HG03432 (cell line): ENCODE measurements at regions not wholly inside any gene's neighbourhood (a gene's known extent, or its start where the extent isn't known, plus 50 kb on each side); places are given as distances from the start of the nearest gene placed in this dataset.

ENCODE experiments used
- ATAC-seq: cut with Tn5 transposase; IDR thresholded peaks from one replicate; pipeline ENCODE4 v1.9.1; 2021; ENCODE audit warnings: mild to moderate bottlenecking, moderate library complexity; ENCODE audit not compliant: unreplicated experiment

DNA sequence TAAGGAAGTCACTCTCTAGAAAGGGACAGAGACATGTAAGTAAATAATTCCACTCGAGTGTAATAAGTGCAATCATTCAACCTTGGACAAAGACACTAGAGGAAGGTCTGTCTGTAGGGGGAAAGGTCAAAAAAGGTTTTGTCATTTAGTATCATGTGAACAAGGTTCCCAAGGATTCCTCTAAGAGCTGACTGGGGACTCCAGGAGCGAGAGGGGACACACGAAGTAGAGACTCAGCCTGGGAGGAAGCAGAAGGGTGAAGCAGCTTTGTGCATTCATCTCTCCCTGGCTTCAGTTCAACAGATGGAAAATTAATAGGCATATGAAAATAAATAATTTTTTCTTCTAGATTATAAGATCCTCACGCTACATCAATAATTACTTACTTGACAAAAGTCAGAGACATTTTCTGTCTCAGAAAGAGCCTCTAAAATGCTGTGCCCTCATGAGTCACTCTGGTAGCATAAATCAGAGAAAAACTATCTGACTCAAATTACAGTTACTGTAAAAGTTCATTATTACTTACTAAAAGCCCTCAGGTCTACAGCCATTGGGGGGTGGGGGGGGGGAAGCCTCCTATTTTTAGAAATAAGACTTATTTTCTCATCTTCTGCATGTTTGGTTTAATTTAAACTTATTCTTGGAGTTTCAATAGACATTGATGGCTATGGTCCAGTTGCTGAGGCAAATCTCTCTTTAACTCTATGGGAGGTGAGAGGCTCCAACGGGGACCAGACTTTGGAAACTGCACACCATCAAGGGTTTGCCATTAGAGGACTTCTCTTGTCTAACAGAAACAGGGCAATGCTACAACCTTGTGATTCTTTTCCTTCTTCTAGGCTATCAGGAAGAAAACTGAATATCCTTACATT lies 275.1 kb upstream of the KLF14 start:
- ATAC-seq = no peak

DNA sequence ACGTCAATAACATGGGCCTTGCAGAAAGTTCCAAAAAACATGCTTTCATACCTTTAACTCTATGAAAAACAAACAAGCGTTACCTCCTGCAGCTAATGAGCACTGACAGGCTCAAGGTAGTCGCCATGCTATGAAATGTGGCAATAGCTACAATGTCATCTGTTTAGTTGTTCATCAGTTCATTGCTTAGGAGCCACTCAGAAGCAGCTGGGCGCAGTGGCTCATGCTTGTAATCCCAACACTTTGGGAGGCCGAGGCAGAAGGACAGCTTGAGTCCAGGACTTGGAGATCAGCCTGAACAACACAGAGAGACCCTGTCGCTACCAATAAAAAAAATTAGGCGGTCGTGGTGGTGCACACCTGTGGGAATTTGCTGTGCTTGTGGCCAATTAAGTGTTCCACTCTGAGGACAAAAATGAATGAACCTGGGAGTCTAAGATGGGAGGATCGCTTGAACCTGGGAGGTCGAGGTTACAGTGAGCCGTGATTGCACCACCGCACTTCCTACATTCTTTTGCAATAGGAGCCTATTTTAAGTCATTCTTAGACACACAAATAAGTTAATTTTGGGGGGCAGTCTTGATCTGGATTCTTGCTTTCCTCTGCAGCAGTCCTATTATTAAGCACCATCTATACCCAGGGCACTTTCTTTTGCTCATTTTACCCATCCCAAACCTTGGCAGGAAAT lies 276.2 kb upstream of the KLF14 start:
- ATAC-seq = no peak

DNA sequence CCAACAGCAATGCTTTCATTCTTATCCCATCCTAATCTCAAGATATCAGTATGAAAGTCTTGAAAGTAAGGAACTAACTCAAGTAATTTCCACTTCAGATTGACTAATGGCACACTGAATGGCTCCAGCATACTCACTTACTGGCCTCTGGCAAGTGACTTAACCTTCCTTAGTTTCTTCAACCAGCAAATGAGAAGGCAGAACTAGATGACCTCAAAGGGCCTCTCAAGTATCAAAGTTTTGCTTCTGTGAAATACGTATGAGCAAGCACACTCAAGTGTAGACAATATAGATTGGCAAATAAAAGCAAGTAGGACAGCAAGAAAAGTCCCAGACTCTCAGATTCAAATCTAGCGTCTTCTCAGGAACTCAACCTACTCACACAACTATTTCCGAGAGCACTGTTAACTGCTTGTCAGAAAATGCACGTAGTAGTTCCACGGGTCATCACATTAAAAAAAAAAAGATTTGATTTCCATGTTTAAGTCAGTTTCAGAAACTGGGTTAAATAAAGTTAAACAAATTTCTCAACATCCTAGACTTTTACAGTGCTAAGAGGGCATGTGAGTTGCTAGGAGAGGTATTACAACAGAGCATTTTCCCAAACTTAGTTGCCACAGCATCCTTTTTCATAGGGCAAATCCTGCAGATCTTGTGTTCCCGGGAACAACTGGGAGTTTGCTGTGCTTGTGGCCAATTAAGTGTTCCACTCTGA lies 276.9 kb upstream of the KLF14 start:
- ATAC-seq = no peak

DNA sequence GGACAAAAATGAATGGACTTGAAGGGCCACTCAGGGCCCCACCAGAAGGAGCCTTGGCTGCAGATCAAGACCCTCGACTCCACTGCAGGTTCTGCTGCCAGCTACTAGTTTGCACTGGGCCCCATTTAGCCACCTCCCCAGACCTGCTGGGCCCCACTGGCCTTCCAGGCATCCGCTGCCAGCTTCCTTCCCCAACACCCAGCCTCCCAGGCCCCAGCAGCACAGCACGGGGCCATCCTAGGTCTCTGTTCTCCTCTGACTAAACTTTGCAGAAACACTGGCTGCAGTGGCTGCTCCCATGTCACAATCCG lies 277.4 kb upstream of the KLF14 start:
- ATAC-seq = no peak

DNA sequence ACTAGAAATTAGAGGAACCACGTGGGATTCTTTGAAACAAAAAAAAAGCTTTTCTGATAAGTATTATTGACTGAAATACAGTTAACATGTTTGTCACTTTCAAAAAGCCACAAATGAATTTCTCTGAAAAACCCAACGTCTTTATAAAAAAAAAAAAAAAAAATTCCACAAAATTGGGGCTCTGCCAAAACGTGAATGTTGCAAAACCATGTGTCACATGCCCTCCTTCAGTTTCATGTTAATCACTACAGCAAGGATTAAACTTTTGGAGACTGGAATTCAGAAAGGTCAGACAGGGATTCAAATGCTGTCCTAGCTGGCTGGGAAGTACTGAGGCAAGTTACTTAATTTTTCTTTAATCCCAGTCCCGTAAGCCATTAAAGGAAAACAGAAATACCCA lies 278.0 kb upstream of the KLF14 start:
- no peak for ATAC-seq

DNA sequence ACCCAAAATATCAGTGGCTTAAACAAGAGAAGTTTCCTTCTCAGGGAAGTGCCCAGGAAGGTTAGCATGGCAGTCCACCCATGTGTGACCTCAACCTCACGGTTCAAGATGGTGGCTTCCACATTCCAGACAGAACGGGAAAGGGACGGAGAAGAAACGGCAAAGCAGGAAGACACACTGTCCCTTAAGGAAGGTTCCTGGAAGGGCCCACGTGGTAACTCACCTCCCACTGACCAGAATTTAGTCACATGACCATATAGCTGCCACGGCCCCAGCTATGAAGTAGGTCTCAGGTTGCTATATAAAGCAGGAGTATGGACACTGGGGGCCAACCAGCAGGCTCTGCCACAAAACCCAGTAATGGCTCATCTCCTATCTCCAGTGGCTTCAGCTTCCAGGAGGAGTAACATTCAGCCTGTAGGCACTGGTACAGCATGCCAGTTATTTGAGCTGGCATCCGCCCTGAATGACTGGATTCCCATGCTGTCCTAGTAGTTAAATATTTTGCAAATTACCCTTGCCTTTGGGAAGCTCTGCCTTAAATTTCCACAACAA lies 278.5 kb upstream of the KLF14 start:
- ATAC-seq = no peak

DNA sequence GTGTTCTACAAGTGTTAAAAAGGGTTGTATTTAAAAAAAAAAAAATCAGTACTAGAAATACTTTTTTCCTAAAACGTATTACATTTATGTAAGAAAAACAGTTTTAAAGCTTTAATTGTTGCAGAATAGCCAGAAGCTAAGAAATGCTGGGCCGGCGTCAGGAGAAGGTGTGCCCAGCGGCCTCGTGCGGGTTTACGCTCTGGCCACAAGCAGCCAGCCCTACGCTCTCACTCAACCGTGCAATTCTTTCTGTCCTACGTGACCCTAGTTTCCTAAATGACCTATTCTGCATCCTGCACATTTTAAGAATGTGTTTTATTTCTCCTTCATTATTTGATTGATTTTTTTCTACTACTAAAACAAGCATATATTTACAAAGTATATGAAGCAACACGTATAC lies 279.7 kb upstream of the KLF14 start:
- no peak for ATAC-seq

DNA sequence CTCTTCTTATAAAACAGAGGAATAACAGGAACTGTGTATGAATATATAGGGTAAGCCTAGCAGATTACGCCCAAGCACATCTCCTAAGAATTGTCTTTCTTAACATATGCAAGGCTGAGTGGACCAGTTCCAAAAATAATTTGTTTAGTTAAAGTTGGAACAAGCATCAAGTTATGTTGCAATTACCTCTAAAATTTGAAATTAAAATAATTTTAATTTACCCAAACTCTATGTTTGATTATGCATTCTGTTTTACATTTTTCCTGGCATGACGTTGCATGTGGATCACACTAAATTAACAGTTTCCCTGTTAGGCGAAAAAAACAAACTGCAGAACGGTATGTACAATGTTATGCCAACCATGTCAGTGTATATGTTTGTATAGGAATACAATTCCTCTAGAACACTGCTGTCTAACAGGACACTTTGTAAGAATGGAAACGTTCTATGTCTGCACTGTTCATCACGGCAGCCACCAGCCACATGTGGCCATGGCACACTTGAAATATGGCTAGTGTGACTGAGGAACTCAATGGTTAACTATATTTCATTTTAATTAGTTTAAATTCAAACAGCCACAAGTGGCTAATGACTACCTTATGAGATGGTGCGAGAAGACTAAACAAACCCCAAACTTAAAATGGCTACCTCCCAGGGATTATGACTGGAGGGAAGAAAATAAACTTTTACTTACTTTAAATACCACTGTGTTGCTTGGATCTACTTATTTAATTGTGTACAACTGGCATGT lies 281.1 kb upstream of the KLF14 start:
- ATAC-seq = no peak

DNA sequence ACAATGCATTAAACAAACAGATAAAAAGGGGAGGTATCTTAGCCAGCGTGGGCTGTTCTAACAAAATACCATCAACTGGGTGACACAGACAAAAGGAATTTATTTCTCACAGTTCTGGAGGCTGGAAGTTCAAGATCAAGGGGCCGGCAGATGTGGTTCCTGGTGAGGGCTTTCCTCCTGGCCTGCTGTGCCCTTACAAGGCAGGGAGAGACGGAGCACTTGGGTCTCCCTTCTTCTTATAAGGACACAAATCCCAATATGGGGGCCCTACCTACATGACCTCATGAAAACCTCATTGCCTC lies 281.6 kb upstream of the KLF14 start:
- ATAC-seq = no peak

DNA sequence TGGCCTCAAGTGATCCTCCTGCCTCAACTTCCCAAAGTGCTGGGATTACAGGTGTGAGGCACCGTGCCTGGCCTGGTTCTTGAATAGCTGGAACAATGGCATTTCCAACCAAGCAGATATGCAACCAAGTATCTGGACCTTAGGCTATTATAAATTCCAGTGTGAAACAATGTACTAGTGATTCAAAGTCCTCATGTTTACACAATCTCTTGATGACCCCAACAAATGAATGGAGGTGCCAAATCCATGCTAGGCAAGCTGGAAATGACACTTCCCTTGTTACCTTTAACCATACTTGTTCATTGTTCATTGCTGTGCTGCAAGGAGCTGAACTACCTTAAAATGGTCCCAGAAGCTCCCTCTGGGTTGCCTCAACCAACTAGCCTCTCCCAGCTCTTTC lies 282.2 kb upstream of the KLF14 start:
- ATAC-seq = no peak

DNA sequence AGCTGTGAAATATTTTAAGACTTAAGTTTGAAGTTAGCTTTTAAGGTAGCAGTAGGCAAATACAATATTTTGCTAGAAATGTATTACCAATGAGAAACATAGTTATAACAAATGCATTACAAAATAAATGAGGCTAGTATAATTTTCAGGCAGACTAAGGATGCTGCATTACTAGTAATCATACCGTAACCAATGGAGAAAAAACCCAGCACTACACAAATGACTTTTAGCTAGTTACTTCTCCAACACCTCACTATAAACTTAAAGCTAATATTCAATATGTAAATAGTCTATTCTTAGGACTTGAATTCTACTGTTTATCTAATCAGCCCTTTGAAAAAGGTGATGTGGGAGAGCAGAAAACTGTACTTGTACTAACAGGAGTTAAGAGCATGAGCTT lies 285.3 kb upstream of the KLF14 start:
- ATAC-seq = no peak

DNA sequence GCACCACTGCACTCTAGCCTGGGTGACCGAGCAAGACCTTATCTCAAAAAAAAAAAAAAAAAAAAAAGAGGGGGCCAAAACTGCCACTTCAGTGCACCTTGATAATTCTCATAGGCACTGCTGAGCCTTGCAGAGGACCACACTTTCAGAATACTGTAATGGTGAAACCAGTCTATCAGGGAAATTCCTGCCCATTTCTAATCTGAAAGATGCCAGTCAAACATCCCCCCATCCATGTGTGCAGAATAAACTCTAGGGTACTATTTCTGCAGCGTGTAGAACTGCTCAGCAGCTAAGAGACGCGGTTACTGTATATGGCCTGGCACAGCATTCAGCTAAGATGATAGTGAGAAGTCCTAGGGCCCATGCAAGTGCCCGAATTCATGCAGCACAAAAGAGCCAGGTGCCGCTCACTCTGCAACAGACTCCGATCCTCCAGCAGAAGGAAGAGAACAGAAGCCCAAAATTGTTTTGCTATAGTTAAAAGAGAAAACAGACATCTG lies 286.8 kb upstream of the KLF14 start:
- ATAC-seq = peak; percentile 62

DNA sequence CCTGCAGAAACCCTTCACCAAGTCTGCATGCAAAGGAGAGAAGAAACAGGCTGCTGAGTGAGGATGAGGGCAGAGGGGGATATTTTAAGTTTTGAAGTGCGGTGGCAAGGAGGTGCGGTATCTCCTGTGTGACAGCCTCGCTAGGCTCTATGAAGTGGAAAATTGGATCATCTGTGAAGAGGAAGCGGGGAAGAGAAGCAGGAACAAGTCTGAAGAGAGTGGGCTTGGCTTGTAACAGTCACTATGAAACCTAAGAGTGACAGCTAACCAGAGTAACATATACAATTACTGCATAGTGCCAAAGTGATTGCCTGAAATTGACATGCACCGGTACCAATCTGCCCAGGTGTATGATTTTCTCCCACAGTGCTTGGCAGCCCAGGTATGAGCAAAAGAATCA lies 287.5 kb upstream of the KLF14 start:
- peak; percentile 50 for ATAC-seq

DNA sequence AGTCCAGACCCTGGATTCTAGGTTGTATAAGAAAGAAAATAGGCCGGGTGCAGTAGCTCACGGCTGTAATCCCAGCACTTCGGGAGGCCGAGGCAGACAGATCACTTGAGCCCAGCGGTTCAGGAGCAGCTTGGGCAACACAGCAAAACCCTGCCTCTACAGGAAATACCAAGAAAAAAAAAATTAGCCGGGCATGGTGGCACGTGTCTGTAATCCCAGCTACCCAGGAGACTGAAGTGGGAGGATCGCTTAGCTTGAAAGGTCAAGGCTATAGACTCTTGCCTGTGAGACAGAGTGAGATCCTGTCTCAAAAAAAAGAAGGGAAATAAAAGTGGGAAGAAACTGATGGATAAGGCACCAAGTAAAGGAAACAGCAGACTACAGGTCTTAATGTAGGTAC lies 287.9 kb upstream of the KLF14 start:
- ATAC-seq = no peak

DNA sequence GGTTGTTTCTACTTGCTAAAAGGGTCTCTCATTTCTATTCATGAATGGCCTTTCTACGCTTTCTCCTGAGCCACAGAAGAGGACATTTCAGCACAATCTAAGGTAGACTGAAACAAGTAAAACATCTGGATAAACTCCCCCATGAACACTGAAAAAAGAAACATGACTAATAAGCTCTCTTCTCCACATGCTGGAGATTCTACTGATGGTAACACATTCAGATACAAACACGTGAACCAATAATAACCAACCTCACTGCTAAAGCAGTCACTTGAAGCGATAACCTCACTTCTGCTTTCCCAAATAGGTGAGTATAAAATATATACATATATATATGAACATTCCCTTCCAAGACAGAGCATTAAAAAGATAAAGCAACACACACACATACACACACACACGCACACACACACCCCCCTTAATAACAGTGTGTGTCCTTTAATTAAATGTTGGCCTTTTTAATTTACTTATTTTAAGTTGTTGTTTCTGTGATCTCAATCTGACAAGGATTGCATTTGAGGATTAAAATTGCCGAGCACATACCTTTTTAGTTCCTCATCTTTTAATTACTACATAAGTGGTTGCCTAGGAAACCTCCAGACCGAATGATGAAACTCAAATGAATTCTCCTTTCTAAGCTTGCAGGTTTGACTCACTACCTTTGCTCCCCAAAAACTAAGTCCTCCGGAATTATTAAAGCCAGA lies 292.4 kb upstream of the KLF14 start:
- peak; percentile 53 for ATAC-seq

DNA sequence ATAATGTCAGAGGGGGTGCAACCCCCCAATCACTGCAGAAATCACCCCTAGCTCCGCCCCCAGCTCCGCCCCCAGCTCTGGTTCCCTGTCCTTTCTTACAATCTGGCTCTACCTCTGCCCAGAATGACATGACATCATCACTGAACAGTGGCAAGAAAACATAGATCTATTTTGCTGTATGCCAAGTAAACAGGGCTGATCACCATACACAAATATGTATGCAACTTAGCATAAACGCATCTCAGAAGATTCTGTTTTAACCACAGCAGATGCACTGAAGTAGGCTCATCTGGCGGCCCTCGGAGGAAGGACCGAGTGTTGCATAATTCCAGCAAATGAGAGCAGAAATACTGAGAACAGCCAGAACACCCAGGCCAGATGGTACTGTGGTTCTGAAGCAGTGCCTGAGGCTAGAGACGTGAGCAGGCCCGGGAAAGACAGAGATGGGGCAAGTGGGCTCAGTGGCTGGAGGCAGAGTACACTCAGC lies 293.3 kb upstream of the KLF14 start:
- no peak for ATAC-seq

DNA sequence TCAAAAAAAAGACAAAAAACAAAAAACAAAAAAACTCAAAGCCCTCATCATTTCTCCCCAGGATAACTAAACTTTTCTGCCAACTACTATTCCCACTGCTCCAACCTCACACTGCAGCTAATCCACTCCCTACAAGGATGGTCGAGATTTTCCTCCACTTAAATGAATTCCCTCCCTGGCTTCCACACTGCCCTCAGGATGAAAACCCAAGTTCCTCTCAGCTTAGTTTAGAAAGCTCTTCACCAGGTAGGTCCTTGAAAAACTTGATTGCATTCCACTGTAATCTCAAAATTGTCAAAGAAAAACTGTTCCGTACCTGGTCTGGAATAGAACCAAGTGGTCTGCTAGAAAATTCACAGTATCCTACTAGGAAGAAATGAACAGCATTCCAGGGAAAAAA lies 294.3 kb upstream of the KLF14 start:
- no peak for ATAC-seq

DNA sequence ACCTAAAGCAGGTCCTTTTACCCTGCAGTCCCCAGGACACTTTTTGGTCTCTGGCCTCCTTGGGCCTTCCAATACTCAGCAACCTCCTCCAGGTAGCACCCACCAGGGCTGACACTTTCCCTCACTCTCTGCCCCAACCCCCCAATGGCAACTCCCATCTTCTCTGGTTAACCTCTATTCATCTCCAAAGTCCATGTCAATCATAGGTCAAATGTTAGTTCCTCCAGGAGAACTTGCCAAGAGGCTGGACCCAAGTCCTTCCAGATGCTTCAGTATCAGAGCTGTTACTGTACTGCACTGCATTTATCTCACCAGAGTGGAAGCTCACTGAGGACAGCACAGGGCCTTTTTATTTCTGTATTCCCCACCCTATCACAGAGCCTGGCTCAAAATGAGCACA lies 295.0 kb upstream of the KLF14 start:
- no peak for ATAC-seq

DNA sequence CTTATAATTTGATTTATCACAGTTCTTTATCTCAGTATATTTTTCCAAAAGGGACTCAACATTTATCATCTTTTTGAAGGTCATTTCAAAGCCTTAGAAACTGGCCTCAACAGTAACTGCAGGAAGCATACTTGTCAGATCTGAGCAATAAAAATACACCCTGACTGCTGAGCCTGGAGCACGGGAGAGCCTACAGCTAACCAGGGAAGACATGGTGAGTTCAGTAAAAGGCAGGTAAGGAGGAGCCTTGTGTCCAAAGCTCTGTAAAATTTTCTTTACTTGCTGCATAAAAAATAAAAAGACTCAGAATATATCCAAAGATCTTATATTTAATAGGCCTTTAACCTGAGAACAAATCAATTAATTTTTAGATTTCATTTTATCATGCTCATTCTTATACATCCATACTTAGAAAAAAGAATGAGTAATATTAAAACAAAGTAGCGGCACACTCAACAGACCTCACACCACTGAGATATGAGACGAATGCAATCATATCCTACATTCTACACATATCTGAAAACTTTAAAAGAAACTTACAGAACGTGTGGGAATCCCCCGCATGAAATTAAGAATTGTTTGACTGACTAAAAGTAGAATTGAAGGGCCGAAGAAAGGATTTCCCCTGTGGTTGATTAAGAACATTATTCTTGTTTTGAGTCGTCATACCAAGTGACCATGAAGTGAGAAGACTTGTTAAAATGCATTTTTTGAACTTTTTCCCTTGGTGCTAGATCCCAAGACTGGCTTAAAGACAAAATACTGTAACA lies 296.4 kb upstream of the MKLN1 start:
- ATAC-seq = peak; percentile 77

DNA sequence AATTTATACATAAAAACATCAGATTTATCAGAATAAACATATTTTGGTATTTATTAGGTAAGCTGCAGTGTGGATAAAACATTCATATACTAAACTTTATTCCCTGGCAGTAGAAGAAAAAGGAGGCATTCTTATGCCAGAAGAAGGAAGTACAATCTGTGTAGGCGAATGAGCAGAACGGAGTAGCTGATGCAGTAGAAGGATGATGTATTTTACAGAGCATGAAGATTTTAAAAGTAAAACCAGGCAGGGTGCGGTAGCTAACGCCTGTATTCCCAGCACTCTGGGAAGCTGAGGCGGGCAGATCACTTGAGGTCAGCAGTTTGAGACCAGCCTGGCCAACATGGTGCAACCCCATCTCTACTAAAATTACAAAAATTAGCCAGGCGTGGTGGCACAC lies 294.9 kb upstream of the MKLN1 start:
- ATAC-seq = no peak
